ENCODE measurements at regions not wholly inside any gene's neighbourhood (a gene's known extent, or its start where the extent isn't known, plus 50 kb on each side); places are given as distances from the start of the nearest gene placed in this dataset.

DNA sequence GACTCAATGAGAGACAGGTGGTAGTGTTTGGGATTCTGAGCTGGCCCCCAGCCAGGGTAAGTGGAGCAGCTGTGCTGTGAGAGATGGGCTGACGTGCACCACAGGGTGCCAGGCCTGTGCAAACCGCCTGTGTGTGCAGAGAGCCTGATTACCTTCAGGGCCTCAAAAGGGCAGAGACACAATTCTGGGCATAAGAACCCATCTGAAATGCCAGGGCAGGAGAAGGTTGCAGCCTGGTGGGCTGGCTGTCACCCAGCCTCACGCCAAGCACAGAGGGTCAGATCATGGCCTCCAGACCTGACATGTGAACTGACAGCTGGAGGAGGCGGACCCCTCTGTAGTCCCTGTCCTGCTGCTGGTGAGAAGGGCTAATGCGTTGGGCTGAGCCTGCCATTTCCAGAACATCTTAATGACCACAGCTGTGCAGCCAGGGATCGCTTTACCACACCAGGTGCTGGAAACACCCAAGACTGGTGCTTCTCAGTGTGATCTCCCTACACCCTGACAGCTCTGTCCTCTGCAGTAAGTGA is 100.9 kb downstream of the ARL4C start:
- Histone ChIP-seq H3K4me2 (ENCODE audit: low read length) (no peak overlapping the region), H2AFZ (ENCODE audit: low read depth, low read length, poor library complexity, severe bottlenecking) (no peak overlapping the region), H3K36me3 (ENCODE audit: control insufficient read depth in 1 of 2, insufficient read depth in 2 of 2, low read length in 2 of 2) (no peaks in the 10 kb centered on the region), H3K27me3 (ENCODE audit: insufficient read depth, low read length) (no peaks in the 10 kb centered on the region), H4K20me1 (ENCODE audit: insufficient read depth) (no peaks in the 10 kb centered on the region), H3K79me2 (ENCODE audit: insufficient read depth, low read length) (no peaks in the 10 kb centered on the region), H3K9me2 (ENCODE audit: insufficient read depth) (no peaks in the 10 kb centered on the region), H3K27ac (ENCODE audit: low read depth, low read length) (no peak overlapping the region), H3K9me3 (ENCODE audit: control insufficient read depth in 1 of 2, insufficient read depth in 1 of 2, low read depth in 1 of 2, low read length in 2 of 2) (no peaks in the 10 kb centered on the region), H3K4me3 (replicated peaks in 1 of 2; ENCODE audit: low read depth in 1 of 2, low read length in 2 of 2) (no peak overlapping the region), H3K9ac (ENCODE audit: low read length) (no peak overlapping the region), H3K4me1 (ENCODE audit: control insufficient read depth in 1 of 2, insufficient read depth in 2 of 2, low read length in 2 of 2) (no peaks in the 10 kb centered on the region)
- BruUV-seq (replicated peaks) = no TSS peak
- POLR2A ChIA-PET = no interaction called here
- TF ChIP-seq, protein P1, sequence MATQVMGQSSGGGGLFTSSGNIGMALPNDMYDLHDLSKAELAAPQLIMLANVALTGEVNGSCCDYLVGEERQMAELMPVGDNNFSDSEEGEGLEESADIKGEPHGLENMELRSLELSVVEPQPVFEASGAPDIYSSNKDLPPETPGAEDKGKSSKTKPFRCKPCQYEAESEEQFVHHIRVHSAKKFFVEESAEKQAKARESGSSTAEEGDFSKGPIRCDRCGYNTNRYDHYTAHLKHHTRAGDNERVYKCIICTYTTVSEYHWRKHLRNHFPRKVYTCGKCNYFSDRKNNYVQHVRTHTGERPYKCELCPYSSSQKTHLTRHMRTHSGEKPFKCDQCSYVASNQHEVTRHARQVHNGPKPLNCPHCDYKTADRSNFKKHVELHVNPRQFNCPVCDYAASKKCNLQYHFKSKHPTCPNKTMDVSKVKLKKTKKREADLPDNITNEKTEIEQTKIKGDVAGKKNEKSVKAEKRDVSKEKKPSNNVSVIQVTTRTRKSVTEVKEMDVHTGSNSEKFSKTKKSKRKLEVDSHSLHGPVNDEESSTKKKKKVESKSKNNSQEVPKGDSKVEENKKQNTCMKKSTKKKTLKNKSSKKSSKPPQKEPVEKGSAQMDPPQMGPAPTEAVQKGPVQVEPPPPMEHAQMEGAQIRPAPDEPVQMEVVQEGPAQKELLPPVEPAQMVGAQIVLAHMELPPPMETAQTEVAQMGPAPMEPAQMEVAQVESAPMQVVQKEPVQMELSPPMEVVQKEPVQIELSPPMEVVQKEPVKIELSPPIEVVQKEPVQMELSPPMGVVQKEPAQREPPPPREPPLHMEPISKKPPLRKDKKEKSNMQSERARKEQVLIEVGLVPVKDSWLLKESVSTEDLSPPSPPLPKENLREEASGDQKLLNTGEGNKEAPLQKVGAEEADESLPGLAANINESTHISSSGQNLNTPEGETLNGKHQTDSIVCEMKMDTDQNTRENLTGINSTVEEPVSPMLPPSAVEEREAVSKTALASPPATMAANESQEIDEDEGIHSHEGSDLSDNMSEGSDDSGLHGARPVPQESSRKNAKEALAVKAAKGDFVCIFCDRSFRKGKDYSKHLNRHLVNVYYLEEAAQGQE (IDR thresholded peaks at IDR 0.05; ENCODE audit: low read depth) = no peak
- no peak for TF ChIP-seq ELF1 (IDR thresholded peaks at IDR 0.05; ENCODE audit: borderline replicate concordance, low read depth)
- TF ChIP-seq SRF (IDR thresholded peaks at IDR 0.05; ENCODE audit: low read depth) = no peak
- no peak for TF ChIP-seq CEBPB (IDR thresholded peaks at IDR 0.05; ENCODE audit: low read depth)
- intact Hi-C loops (cut with micrococcal nuclease) = no loop called here
- ATAC-seq (no peak), DNase-seq (ENCODE audit: low read depth, low spot score) (no peak)
- CTCF ChIA-PET = no interaction called here
- RAD21 ChIA-PET (ENCODE audit: low non-redundant PET in 1 of 2, low total read pairs in 2 of 2, uncharacterized antibody in 2 of 2, unreplicated experiment in 2 of 2) = no interaction called here

DNA sequence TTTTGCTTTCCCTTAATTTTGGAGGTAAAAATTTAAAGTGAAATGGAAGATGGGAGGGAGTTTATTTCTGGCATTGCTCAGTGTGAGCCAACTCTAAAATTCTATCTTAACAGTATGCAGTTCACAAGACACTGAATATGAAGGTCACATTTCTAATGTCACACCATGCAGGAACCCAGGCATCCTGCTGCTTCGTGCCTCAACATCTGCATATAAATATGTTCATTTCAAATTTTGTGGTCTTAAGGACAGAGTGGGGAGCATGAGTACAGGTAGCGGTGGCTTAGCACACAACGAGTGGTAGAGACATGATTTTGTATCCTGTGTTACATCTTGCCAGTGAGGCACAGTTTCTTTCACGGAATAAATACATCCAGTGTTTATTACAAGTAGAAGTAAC is 102.4 kb downstream of the ARL4C start:
- no peak overlapping the region for H3K9ac ChIP-seq (ENCODE audit: low read length)
- H3K4me2 ChIP-seq (ENCODE audit: low read length) = no peak overlapping the region
- H3K27me3 ChIP-seq (ENCODE audit: insufficient read depth, low read length) = no peaks in the 10 kb centered on the region
- no peaks in the 10 kb centered on the region for H3K79me2 ChIP-seq (ENCODE audit: insufficient read depth, low read length)
- no peak for ATAC-seq
- ChIA-PET RAD21 (ENCODE audit: low non-redundant PET in 1 of 2, low total read pairs in 2 of 2, uncharacterized antibody in 2 of 2, unreplicated experiment in 2 of 2) (no interaction called here), CTCF (no interaction called here), POLR2A (no interaction called here)
- BruUV-seq (replicated peaks) = no TSS peak
- intact Hi-C loops (cut with micrococcal nuclease) = no loop called here
- no peak overlapping the region for H2AFZ ChIP-seq (ENCODE audit: low read depth, low read length, poor library complexity, severe bottlenecking)
- no peak for DNase-seq (ENCODE audit: low read depth, low spot score)
- H3K36me3 ChIP-seq (ENCODE audit: control insufficient read depth in 1 of 2, insufficient read depth in 2 of 2, low read length in 2 of 2) = no peaks in the 10 kb centered on the region
- no peaks in the 10 kb centered on the region for H4K20me1 ChIP-seq (ENCODE audit: insufficient read depth)
- H3K4me3 ChIP-seq (replicated peaks in 1 of 2; ENCODE audit: low read depth in 1 of 2, low read length in 2 of 2) = no peak overlapping the region
- H3K4me1 ChIP-seq (ENCODE audit: control insufficient read depth in 1 of 2, insufficient read depth in 2 of 2, low read length in 2 of 2) = no peaks in the 10 kb centered on the region
- H3K9me2 ChIP-seq (ENCODE audit: insufficient read depth) = no peaks in the 10 kb centered on the region
- H3K9me3 ChIP-seq (ENCODE audit: control insufficient read depth in 1 of 2, insufficient read depth in 1 of 2, low read depth in 1 of 2, low read length in 2 of 2) = no peaks in the 10 kb centered on the region
- H3K27ac ChIP-seq (ENCODE audit: low read depth, low read length) = no peak overlapping the region
- TF ChIP-seq, protein P1 (IDR thresholded peaks at IDR 0.05; ENCODE audit: low read depth) = no peak
- TF ChIP-seq SIN3A (IDR thresholded peaks at IDR 0.05; ENCODE audit: low read depth) = no peak
- no peak for TF ChIP-seq ZNF274 (IDR thresholded peaks at IDR 0.05; ENCODE audit: low read depth, low read length)
- no peak for TF ChIP-seq EZH2phosphoT487 (IDR thresholded peaks at IDR 0.05; ENCODE audit: borderline replicate concordance)
- TF ChIP-seq, protein P2, sequence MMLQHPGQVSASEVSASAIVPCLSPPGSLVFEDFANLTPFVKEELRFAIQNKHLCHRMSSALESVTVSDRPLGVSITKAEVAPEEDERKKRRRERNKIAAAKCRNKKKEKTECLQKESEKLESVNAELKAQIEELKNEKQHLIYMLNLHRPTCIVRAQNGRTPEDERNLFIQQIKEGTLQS (IDR thresholded peaks at IDR 0.05) = no peak
- TF ChIP-seq ELF1 (IDR thresholded peaks at IDR 0.05; ENCODE audit: borderline replicate concordance, low read depth) = no peak
- no peak for TF ChIP-seq SP1 (IDR thresholded peaks at IDR 0.05; ENCODE audit: low read depth)
- no peak for TF ChIP-seq EZH2 (IDR thresholded peaks at IDR 0.05)
- TF ChIP-seq FOSL1 (IDR thresholded peaks at IDR 0.05; ENCODE audit: low read depth) = no peak
- no peak for TF ChIP-seq JUND (IDR thresholded peaks at IDR 0.05)

Data from HCT116 (cell line).